CD4-positive, alpha-beta memory T cell (primary cell): ENCODE measurements at regions not wholly inside any gene's neighbourhood (a gene's known extent, or its start where the extent isn't known, plus 50 kb on each side); places are given as distances from the start of the nearest gene placed in this dataset.

Experiments
- CTCF ChIA-PET: fragments of 350-600 bp; sonication (Branson Sonifier 250); formaldehyde crosslinking; loops from one replicate; lab custom pipeline; 2021; ENCODE audit warnings: inconsistent platforms; ENCODE audit not compliant: partially characterized antibody; lab: Charles Lee
- POLR2A ChIA-PET: fragments of 350-600 bp; sonication (Branson Sonifier 250); formaldehyde crosslinking; loops from one replicate; lab custom pipeline; 2021; ENCODE audit not compliant: partially characterized antibody; lab: Charles Lee
- DNase-seq, 5 donors: peaks; one replicate each; pipeline versions ENCODE4 v3.0.0 to v3.0.0-alpha.2; 2020 to 2022; ENCODE audit warnings: mixed read lengths in 1 of 5
- H3K27ac ChIP-seq: one replicate; pipeline ENCODE4 v1.7.0; 2013; ENCODE audit warnings: low read depth, low read length
- H3K27me3 ChIP-seq: 2 replicates; pipeline ENCODE4 v1.7.0; 2013; ENCODE audit warnings: mild to moderate bottlenecking, low read length, moderate library complexity; ENCODE audit not compliant: insufficient read depth
- H3K36me3 ChIP-seq: 2 replicates; pipeline ENCODE4 v1.7.0; 2013; ENCODE audit warnings: mild to moderate bottlenecking, low read length, moderate library complexity; ENCODE audit not compliant: insufficient read depth
- H3K4me1 ChIP-seq: 2 replicates; pipeline ENCODE4 v1.7.0; 2013; ENCODE audit warnings: mild to moderate bottlenecking, low read length, moderate library complexity; ENCODE audit not compliant: insufficient read depth
- H3K4me3 ChIP-seq, 2 donors: one replicate each; pipeline ENCODE4 v1.7.0; 2013; ENCODE audit warnings: low read length in 2 of 2, mild to moderate bottlenecking in 1 of 2
- H3K9me3 ChIP-seq, 2 donors: one replicate each; pipeline ENCODE4 v1.7.0; 2013; ENCODE audit warnings: low read length in 2 of 2, control low read depth in 1 of 2; ENCODE audit not compliant: control insufficient read depth in 1 of 2
- H3K27ac Mint-ChIP-seq, 7 donors: one replicate each; pipeline ENCODE4 v1.8.0; 2020 to 2021; ENCODE audit warnings: mixed read lengths in 7 of 7, mild to moderate bottlenecking in 6 of 7, inconsistent platforms in 3 of 7, moderate library complexity in 3 of 7
- H3K27me3 Mint-ChIP-seq, 2 donors: one replicate each; pipeline ENCODE4 v1.8.0; 2020 to 2021; ENCODE audit warnings: mixed read lengths in 2 of 2
- H3K36me3 Mint-ChIP-seq, 2 donors: one replicate each; pipeline ENCODE4 v1.8.0; 2020 to 2021; ENCODE audit warnings: mixed read lengths in 2 of 2, inconsistent platforms in 1 of 2, mild to moderate bottlenecking in 1 of 2
- H3K4me1 Mint-ChIP-seq, 4 donors: one replicate each; pipeline ENCODE4 v1.8.0; 2020 to 2021; ENCODE audit warnings: mixed read lengths in 4 of 4, mild to moderate bottlenecking in 1 of 4
- H3K4me3 Mint-ChIP-seq, 8 donors: one replicate each; pipeline ENCODE4 v1.8.0; 2020 to 2021; ENCODE audit warnings: mixed read lengths in 8 of 8, mild to moderate bottlenecking in 7 of 8, moderate library complexity in 6 of 8, inconsistent platforms in 3 of 8
- H3K9me3 Mint-ChIP-seq, 8 donors: one replicate each; pipeline ENCODE4 v1.8.0; 2020 to 2021; ENCODE audit warnings: mixed read lengths in 8 of 8, mild to moderate bottlenecking in 5 of 8, inconsistent platforms in 3 of 8, moderate library complexity in 1 of 8
- intact Hi-C: fragments of 100-400 bp; cut with micrococcal nuclease; formaldehyde crosslinking; loops from one replicate; pipeline ENCODE4 v1.15.1; 2023

- Histone ChIP-seq H3K4me1 (no peaks in the 10 kb centered on the region), H3K36me3 (no peaks in the 10 kb centered on the region), H3K27me3 (no peaks in the 10 kb centered on the region), H3K27ac (no peak overlapping the region), H3K4me3 (no peak overlapping the region), H3K9me3 (no peaks in the 10 kb centered on the region)
- ChIA-PET POLR2A (no interaction called here), CTCF (no interaction called here)
- no peaks in the 10 kb centered on the region for H3K36me3 Mint-ChIP-seq
- DNase-seq: no peak
- H3K9me3 Mint-ChIP-seq: peaks cover 3 to 17% (median 12%) of the 10 kb centered on the region in 8 donors
- intact Hi-C loops: no loop called here
- no peaks in the 10 kb centered on the region for H3K27me3 Mint-ChIP-seq
- H3K27ac Mint-ChIP-seq: no peak overlapping the region
- no peak overlapping the region for H3K4me3 Mint-ChIP-seq
- no peaks in the 10 kb centered on the region for H3K4me1 Mint-ChIP-seq
Measured at GRCh38 chr3:144665567-144666053, 694.0 kb downstream of the DIPK2A start.

- Histone ChIP-seq H3K36me3 (no peaks in the 10 kb centered on the region), H3K4me3 (no peak overlapping the region), H3K9me3 (no peaks in the 10 kb centered on the region), H3K27me3 (no peaks in the 10 kb centered on the region), H3K4me1 (no peaks in the 10 kb centered on the region), H3K27ac (no peak overlapping the region)
- ChIA-PET CTCF (no interaction called here), POLR2A (no interaction called here)
- Mint-ChIP-seq H3K27ac (no peak overlapping the region), H3K36me3 (no peaks in the 10 kb centered on the region), H3K4me1 (no peaks in the 10 kb centered on the region), H3K9me3 (peaks cover 3 to 14% (median 8%) of the 10 kb centered on the region in 8 donors), H3K4me3 (no peak overlapping the region), H3K27me3 (no peaks in the 10 kb centered on the region)
- no peak for DNase-seq
- intact Hi-C loops: no loop called here
Measured at GRCh38 chr3:144670571-144670970, 698.9 kb downstream of the DIPK2A start.

DNA sequence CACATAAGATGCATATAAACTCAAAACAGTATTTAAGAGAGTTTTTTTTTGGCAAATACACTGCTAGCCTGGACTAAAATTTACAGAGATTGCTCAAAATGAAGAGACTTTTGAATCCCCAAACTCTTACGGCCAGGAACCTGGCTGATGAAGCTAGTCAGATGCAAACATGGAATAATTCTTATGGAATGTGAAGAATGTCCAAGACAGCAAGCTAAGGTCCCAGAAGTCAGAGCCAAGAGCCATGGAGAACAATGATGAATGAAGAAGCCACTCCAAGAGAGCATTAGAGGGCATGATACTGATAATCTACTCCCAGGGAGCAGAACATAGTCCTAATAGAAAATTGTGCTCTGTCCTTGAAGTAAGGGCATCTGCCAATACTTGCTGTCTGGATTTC lies 705.5 kb downstream of the DIPK2A start:
- no peaks in the 10 kb centered on the region for H3K27me3 Mint-ChIP-seq
- no peak overlapping the region for H3K4me3 Mint-ChIP-seq
- Histone ChIP-seq H3K9me3 (no peaks in the 10 kb centered on the region), H3K27ac (no peak overlapping the region), H3K36me3 (no peaks in the 10 kb centered on the region), H3K27me3 (no peaks in the 10 kb centered on the region), H3K4me3 (no peak overlapping the region), H3K4me1 (no peaks in the 10 kb centered on the region)
- H3K4me1 Mint-ChIP-seq: no peaks in the 10 kb centered on the region
- ChIA-PET CTCF (no interaction called here), POLR2A (no interaction called here)
- intact Hi-C loops: no loop called here
- no peak for DNase-seq
- no peak overlapping the region for H3K27ac Mint-ChIP-seq
- no peaks in the 10 kb centered on the region for H3K36me3 Mint-ChIP-seq
- H3K9me3 Mint-ChIP-seq: peaks cover 0 to 2% (median 0%) of the 10 kb centered on the region in 8 donors

GRCh38 chr3:144683065-144683464 lies 711.4 kb downstream of the DIPK2A start:
- Histone ChIP-seq H3K27me3 (no peaks in the 10 kb centered on the region), H3K9me3 (no peaks in the 10 kb centered on the region), H3K4me1 (no peaks in the 10 kb centered on the region), H3K36me3 (no peaks in the 10 kb centered on the region), H3K27ac (no peak overlapping the region), H3K4me3 (no peak overlapping the region)
- no peak for DNase-seq
- H3K4me3 Mint-ChIP-seq: no peak overlapping the region
- no peak overlapping the region for H3K27ac Mint-ChIP-seq
- H3K27me3 Mint-ChIP-seq: no peaks in the 10 kb centered on the region
- no peaks in the 10 kb centered on the region for H3K36me3 Mint-ChIP-seq
- POLR2A ChIA-PET: no interaction called here
- H3K9me3 Mint-ChIP-seq: no peaks in the 10 kb centered on the region
- intact Hi-C loops: no loop called here
- no peaks in the 10 kb centered on the region for H3K4me1 Mint-ChIP-seq
- CTCF ChIA-PET: no interaction called here

- H3K9me3 Mint-ChIP-seq: no peaks in the 10 kb centered on the region
- intact Hi-C loops: no loop called here
- ChIA-PET POLR2A (no interaction called here), CTCF (no interaction called here)
- no peaks in the 10 kb centered on the region for H3K9me3 ChIP-seq
- H3K27me3 ChIP-seq: no peaks in the 10 kb centered on the region
- H3K36me3 ChIP-seq: no peaks in the 10 kb centered on the region
- H3K27me3 Mint-ChIP-seq: no peaks in the 10 kb centered on the region
- no peak overlapping the region for H3K27ac Mint-ChIP-seq
- H3K27ac ChIP-seq: no peak overlapping the region
- no peaks in the 10 kb centered on the region for H3K4me1 Mint-ChIP-seq
- no peak for DNase-seq
- no peak overlapping the region for H3K4me3 Mint-ChIP-seq
- no peak overlapping the region for H3K4me3 ChIP-seq
- H3K4me1 ChIP-seq: no peaks in the 10 kb centered on the region
- H3K36me3 Mint-ChIP-seq: no peaks in the 10 kb centered on the region
Measured at GRCh38 chr3:144687862-144688261, 716.2 kb downstream of the DIPK2A start.

- Histone ChIP-seq H3K36me3 (no peaks in the 10 kb centered on the region), H3K27ac (no peak overlapping the region), H3K4me1 (no peaks in the 10 kb centered on the region), H3K4me3 (no peak overlapping the region), H3K27me3 (no peaks in the 10 kb centered on the region), H3K9me3 (peaks cover 0 to 4% of the 10 kb centered on the region in 2 donors)
- Mint-ChIP-seq H3K27me3 (no peaks in the 10 kb centered on the region), H3K27ac (no peak overlapping the region), H3K9me3 (peaks cover 0 to 8% (median 0%) of the 10 kb centered on the region in 8 donors), H3K36me3 (no peaks in the 10 kb centered on the region), H3K4me1 (no peaks in the 10 kb centered on the region), H3K4me3 (no peak overlapping the region)
- no peak for DNase-seq
- POLR2A ChIA-PET: no interaction called here
- intact Hi-C loops: no loop called here
- CTCF ChIA-PET: no interaction called here
Measured at GRCh38 chr3:144692488-144692887, 720.9 kb downstream of the DIPK2A start.

GRCh38 chr3:144708437-144708836 lies 736.8 kb downstream of the DIPK2A start:
- DNase-seq: no peak
- H3K4me3 ChIP-seq: no peak overlapping the region
- Mint-ChIP-seq H3K27ac (no peak overlapping the region), H3K4me3 (no peak overlapping the region), H3K4me1 (no peaks in the 10 kb centered on the region), H3K9me3 (peaks cover 0 to 6% (median 0%) of the 10 kb centered on the region in 8 donors), H3K36me3 (no peaks in the 10 kb centered on the region), H3K27me3 (no peaks in the 10 kb centered on the region)
- intact Hi-C loops: no loop called here
- H3K27ac ChIP-seq: no peak overlapping the region
- POLR2A ChIA-PET: no interaction called here
- no peaks in the 10 kb centered on the region for H3K27me3 ChIP-seq
- no peaks in the 10 kb centered on the region for H3K9me3 ChIP-seq
- no peaks in the 10 kb centered on the region for H3K4me1 ChIP-seq
- CTCF ChIA-PET: no interaction called here
- H3K36me3 ChIP-seq: no peaks in the 10 kb centered on the region

GRCh38 chr3:144737281-144737680 lies 765.7 kb downstream of the DIPK2A start:
- no peaks in the 10 kb centered on the region for H3K36me3 ChIP-seq
- Mint-ChIP-seq H3K4me1 (no peaks in the 10 kb centered on the region), H3K36me3 (no peaks in the 10 kb centered on the region), H3K27ac (no peak overlapping the region), H3K9me3 (peaks cover 0 to 6% (median 0%) of the 10 kb centered on the region in 8 donors), H3K4me3 (no peak overlapping the region), H3K27me3 (no peaks in the 10 kb centered on the region)
- CTCF ChIA-PET: no interaction called here
- intact Hi-C loops: no loop called here
- H3K4me1 ChIP-seq: no peaks in the 10 kb centered on the region
- no peak overlapping the region for H3K27ac ChIP-seq
- POLR2A ChIA-PET: interaction anchor here (0.8 kb wide), 1 partner anchor 9 kb away, joined by 3 read pairs; no protein-coding TSS in a partner anchor
- H3K4me3 ChIP-seq: no peak overlapping the region
- no peak for DNase-seq
- no peaks in the 10 kb centered on the region for H3K27me3 ChIP-seq
- H3K9me3 ChIP-seq: no peaks in the 10 kb centered on the region
